ACHN (cell line): ENCODE measurements at regions not wholly inside any gene's neighbourhood (a gene's known extent, or its start where the extent isn't known, plus 50 kb on each side); places are given as distances from the start of the nearest gene placed in this dataset.
A peak's percentile ranks its signal among the peaks of the same experiment; 100 is the strongest.

ENCODE experiments used
- DNase-seq: peaks from one replicate; pipeline ENCODE4 v3.0.0-alpha.2; 2015
- in situ Hi-C: cut with HindIII; loops from 2 replicates; pipeline ENCODE4 v1.10.0; 2017; ENCODE audit warnings: low sequenced_read_pairs, low pct_ligation_motif_present, low pct_unique_long_range_greater_than_20kb

- no peak for DNase-seq
- in situ Hi-C loops, result no loop called here
Measured at GRCh38 chr10:80971461-80971860, 433.8 kb downstream of the SH2D4B start.

GRCh38 chr10:80976658-80977057 lies 439.0 kb downstream of the SH2D4B start:
- DNase-seq, result no peak
- in situ Hi-C loops, result no loop called here

GRCh38 chr10:80985102-80985501 lies 447.4 kb downstream of the SH2D4B start:
- in situ Hi-C loops, result no loop called here
- DNase-seq, result no peak

- in situ Hi-C loops, result no loop called here
- DNase-seq, result no peak
Measured at GRCh38 chr10:80986596-80986995, 448.9 kb downstream of the SH2D4B start.

GRCh38 chr10:80988755-80989154 lies 451.1 kb downstream of the SH2D4B start:
- in situ Hi-C loops, result no loop called here
- DNase-seq, result no peak

- DNase-seq, result no peak
- in situ Hi-C loops, result no loop called here
Measured at GRCh38 chr10:80996615-80997193, 459.0 kb downstream of the SH2D4B start.

- DNase-seq, result no peak
- in situ Hi-C loops, result no loop called here
Measured at GRCh38 chr10:81000781-81001180, 463.1 kb downstream of the SH2D4B start.

- in situ Hi-C loops, result no loop called here
Measured at GRCh38 chr10:81002382-81002781, 464.7 kb downstream of the SH2D4B start.

GRCh38 chr10:81007872-81008271 lies 470.2 kb downstream of the SH2D4B start:
- no peak for DNase-seq
- in situ Hi-C loops, result no loop called here

More at GRCh38 chr10:81002382-81002781, 464.7 kb downstream of the SH2D4B start:
- no peak for DNase-seq

GRCh38 chr10:81008726-81009125 lies 471.0 kb downstream of the SH2D4B start:
- in situ Hi-C loops, result no loop called here
- DNase-seq, result no peak

- in situ Hi-C loops, result no loop called here
- DNase-seq, result no peak
Measured at GRCh38 chr10:81009296-81009695, 471.6 kb downstream of the SH2D4B start.

- in situ Hi-C loops, result no loop called here
- no peak for DNase-seq
Measured at GRCh38 chr10:81013771-81014170, 476.1 kb downstream of the SH2D4B start.

- DNase-seq, result peak; percentile 60
- in situ Hi-C loops, result no loop called here
Measured at GRCh38 chr10:81019029-81019890, 481.6 kb downstream of the SH2D4B start.

GRCh38 chr10:81021428-81022129 lies 483.9 kb downstream of the SH2D4B start:
- in situ Hi-C loops, result no loop called here
- DNase-seq, result no peak

GRCh38 chr10:81026591-81026990 lies 488.9 kb downstream of the SH2D4B start:
- in situ Hi-C loops, result no loop called here

GRCh38 chr10:81027223-81027622 lies 489.5 kb downstream of the SH2D4B start:
- in situ Hi-C loops, result no loop called here
- peak; percentile 7 for DNase-seq

More at GRCh38 chr10:81026591-81026990, 488.9 kb downstream of the SH2D4B start:
- DNase-seq, result peak; percentile 69

- in situ Hi-C loops, result no loop called here
- no peak for DNase-seq
Measured at GRCh38 chr10:81027706-81028105, 490.0 kb downstream of the SH2D4B start.

GRCh38 chr10:81031774-81032173 lies 494.1 kb downstream of the SH2D4B start:
- in situ Hi-C loops, result no loop called here
- no peak for DNase-seq

- in situ Hi-C loops, result no loop called here
- no peak for DNase-seq
Measured at GRCh38 chr10:81034383-81034782, 496.7 kb downstream of the SH2D4B start.
